T-cell (primary cell): ENCODE measurements at regions not wholly inside any gene's neighbourhood (a gene's known extent, or its start where the extent isn't known, plus 50 kb on each side); places are given as distances from the start of the nearest gene placed in this dataset.

Source experiments
- ATAC-seq, 4 experiments: fragments of 200-7000 bp in 3 of 4; fragments of 150-1000 bp in 1 of 4; cut with Tn5 transposase; replicated peaks in 1 of 4; 1 replicate in 3 of 4; 2 replicates in 1 of 4; pipeline ENCODE4 v1.10.0; 2021; ENCODE audit warnings: moderate library complexity in 3 of 4, mild to moderate bottlenecking in 2 of 4, moderate number of reproducible peaks in 1 of 4
- CTCF ChIA-PET, 2 donors: fragments of 300-600 bp; sonication (Branson Sonifier 250); formaldehyde crosslinking; loops; one replicate each; lab custom pipeline; 2022; ENCODE audit warnings: antibody characterized with exemption in 2 of 2; lab: Charles Lee
- POLR2A ChIA-PET, 2 donors: fragments of 300-600 bp; sonication (Branson Sonifier 250); formaldehyde crosslinking; loops; one replicate each; lab custom pipeline; 2022; ENCODE audit warnings: antibody characterized with exemption in 2 of 2; lab: Charles Lee
- DNase-seq, 35 experiments: peaks; one replicate each; pipeline versions ENCODE4 v3.0.0 to v3.0.0-alpha.2; 2013 to 2023
- H3K27ac ChIP-seq: one replicate; pipeline ENCODE4 v1.5.1; 2013; ENCODE audit warnings: low read length
- H3K27me3 ChIP-seq, 2 experiments: replicated peaks in 1 of 2; 1 replicate in 1 of 2; 2 replicates in 1 of 2; pipeline versions ENCODE4 v1.6.1 to v1.7.0; 2013; ENCODE audit warnings: low read length in 1 of 2, mixed read lengths in 1 of 2; ENCODE audit not compliant: control insufficient read depth in 2 of 2, insufficient read depth in 2 of 2; ENCODE audit errors: extremely low read depth in 1 of 2
- H3K36me3 ChIP-seq, 2 donors: 1 replicate in 1 of 2; 2 replicates in 1 of 2; pipeline versions ENCODE4 v1.6.1 to v1.7.0; 2013; ENCODE audit warnings: low read length in 1 of 2; ENCODE audit not compliant: control insufficient read depth in 2 of 2, insufficient read depth in 1 of 2; ENCODE audit errors: extremely low read depth in 1 of 2
- H3K4me1 ChIP-seq, 2 experiments: 1 replicate in 1 of 2; 2 replicates in 1 of 2; pipeline versions ENCODE4 v1.6.1 to v1.7.0; 2013; ENCODE audit warnings: low read length in 2 of 2, mixed read lengths in 1 of 2; ENCODE audit not compliant: insufficient read depth in 2 of 2, control insufficient read depth in 1 of 2; ENCODE audit errors: extremely low read depth in 1 of 2
- H3K4me3 ChIP-seq, 2 donors: 1 replicate in 1 of 2; 2 replicates in 1 of 2; pipeline versions ENCODE4 v1.5.1 to v1.7.0; 2013; ENCODE audit warnings: mild to moderate bottlenecking in 2 of 2, low read length in 1 of 2, moderate library complexity in 1 of 2; ENCODE audit not compliant: control insufficient read depth in 1 of 2; ENCODE audit errors: extremely low read depth in 1 of 2
- H3K9me3 ChIP-seq: 2 replicates; pipeline ENCODE4 v1.7.0; 2013
- H3K27ac Mint-ChIP-seq, 2 donors: one replicate each; pipeline ENCODE4 v1.8.0; 2020 to 2021; ENCODE audit warnings: mild to moderate bottlenecking in 2 of 2, mixed read lengths in 2 of 2
- H3K27me3 Mint-ChIP-seq, 2 donors: one replicate each; pipeline ENCODE4 v1.8.0; 2021 to 2022; ENCODE audit warnings: mixed read lengths in 2 of 2
- H3K36me3 Mint-ChIP-seq: one replicate; pipeline ENCODE4 v1.8.0; 2021; ENCODE audit warnings: mixed read lengths
- H3K4me1 Mint-ChIP-seq, 3 donors: one replicate each; pipeline ENCODE4 v1.8.0; 2020 to 2022; ENCODE audit warnings: mixed read lengths in 3 of 3, mild to moderate bottlenecking in 1 of 3
- H3K4me3 Mint-ChIP-seq, 3 donors: one replicate each; pipeline ENCODE4 v1.8.0; 2020 to 2022; ENCODE audit warnings: mild to moderate bottlenecking in 3 of 3, mixed read lengths in 3 of 3, moderate library complexity in 3 of 3
- H3K9me3 Mint-ChIP-seq, 3 donors: one replicate each; pipeline ENCODE4 v1.8.0; 2020 to 2022; ENCODE audit warnings: mixed read lengths in 3 of 3
- WGBS: methylation state at CpG from one replicate; pipeline ENCODE4 v1.1.5; 2013; ENCODE audit warnings: missing lambda C conversion rate; ENCODE audit not compliant: insufficient coverage; 5-methylcytosine and 5-hydroxymethylcytosine counted together

GRCh38 chr21:38054334-38054733, 138.1 kb upstream of the KCNJ6 start:
- H3K27ac ChIP-seq: no peak overlapping the region
- no peaks in the 10 kb centered on the region for H3K36me3 Mint-ChIP-seq
- CTCF ChIA-PET: no interaction called here
- H3K27me3 ChIP-seq: peaks cover 0 to 3% of the 10 kb centered on the region in 2 experiments
- DNase-seq (no peak), ATAC-seq (no peak)
- POLR2A ChIA-PET: no interaction called here
- WGBS: no CpG with 5 or more reads among the region's 4 CpGs
- H3K27ac Mint-ChIP-seq: no peak overlapping the region
- H3K9me3 Mint-ChIP-seq: peaks cover 0 to 8% (median 5%) of the 10 kb centered on the region in 3 donors
- H3K27me3 Mint-ChIP-seq: peaks cover 4 to 19% of the 10 kb centered on the region in 2 donors
- H3K36me3 ChIP-seq: no peaks in the 10 kb centered on the region
- no peaks in the 10 kb centered on the region for H3K9me3 ChIP-seq
- H3K4me3 Mint-ChIP-seq: no peak overlapping the region
- H3K4me3 ChIP-seq: no peak overlapping the region
- H3K4me1 ChIP-seq: no peaks in the 10 kb centered on the region
- H3K4me1 Mint-ChIP-seq: no peaks in the 10 kb centered on the region

- no peaks in the 10 kb centered on the region for H3K9me3 ChIP-seq
- peaks cover 4 to 15% of the 10 kb centered on the region in 2 donors for H3K27me3 Mint-ChIP-seq
- no peak for ATAC-seq
- H3K36me3 Mint-ChIP-seq: no peaks in the 10 kb centered on the region
- POLR2A ChIA-PET: no interaction called here
- no peaks in the 10 kb centered on the region for H3K4me1 ChIP-seq
- peaks cover 0 to 11% (median 9%) of the 10 kb centered on the region in 3 donors for H3K9me3 Mint-ChIP-seq
- CTCF ChIA-PET: no interaction called here
- WGBS: no CpG with 5 or more reads among the region's 1 CpG
- H3K4me1 Mint-ChIP-seq: no peaks in the 10 kb centered on the region
- no peak overlapping the region for H3K27ac Mint-ChIP-seq
- no peaks in the 10 kb centered on the region for H3K36me3 ChIP-seq
- H3K4me3 ChIP-seq: no peak overlapping the region
- no peak for DNase-seq
- no peak overlapping the region for H3K4me3 Mint-ChIP-seq
- H3K27me3 ChIP-seq: peaks cover 0 to 3% of the 10 kb centered on the region in 2 experiments
- no peak overlapping the region for H3K27ac ChIP-seq
Observed at GRCh38 chr21:38056481-38056880, 140.2 kb upstream of the KCNJ6 start.

- Histone ChIP-seq H3K4me3 (no peak overlapping the region), H3K27ac (no peak overlapping the region), H3K27me3 (peaks cover 0 to 3% of the 10 kb centered on the region in 2 experiments), H3K9me3 (no peaks in the 10 kb centered on the region), H3K36me3 (no peaks in the 10 kb centered on the region), H3K4me1 (no peaks in the 10 kb centered on the region)
- POLR2A ChIA-PET: no interaction called here
- Mint-ChIP-seq H3K27ac (no peak overlapping the region), H3K9me3 (peaks cover 0 to 11% (median 9%) of the 10 kb centered on the region in 3 donors), H3K27me3 (peaks cover 4 to 15% of the 10 kb centered on the region in 2 donors), H3K4me3 (no peak overlapping the region), H3K36me3 (no peaks in the 10 kb centered on the region), H3K4me1 (no peaks in the 10 kb centered on the region)
- WGBS: 82% methylated on average over 1 of the region's 1 CpG
- ATAC-seq: no peak
- DNase-seq: no peak
- CTCF ChIA-PET: no interaction called here
Observed at GRCh38 chr21:38057626-38058025, 141.4 kb upstream of the KCNJ6 start.

- WGBS: 100% methylated on average over 1 of the region's 1 CpG
- Histone ChIP-seq H3K27ac (no peak overlapping the region), H3K4me1 (no peaks in the 10 kb centered on the region), H3K36me3 (no peaks in the 10 kb centered on the region), H3K4me3 (no peak overlapping the region), H3K9me3 (no peaks in the 10 kb centered on the region), H3K27me3 (peaks cover 0 to 1% of the 10 kb centered on the region in 2 experiments)
- Mint-ChIP-seq H3K27ac (no peak overlapping the region), H3K4me3 (no peak overlapping the region), H3K4me1 (no peaks in the 10 kb centered on the region), H3K36me3 (no peaks in the 10 kb centered on the region), H3K27me3 (peaks cover 4 to 19% of the 10 kb centered on the region in 2 donors), H3K9me3 (peaks cover 0 to 11% (median 9%) of the 10 kb centered on the region in 3 donors)
- ATAC-seq (no peak), DNase-seq (no peak)
- ChIA-PET CTCF (no interaction called here), POLR2A (no interaction called here)
Observed at GRCh38 chr21:38060533-38060932, 144.3 kb upstream of the KCNJ6 start.

GRCh38 chr21:38067086-38067739, 151.0 kb upstream of the KCNJ6 start:
- H3K4me3 ChIP-seq: no peak overlapping the region
- no peak overlapping the region for H3K27ac ChIP-seq
- peaks cover 0 to 4% of the 10 kb centered on the region in 2 experiments for H3K27me3 ChIP-seq
- ATAC-seq (no peak), DNase-seq (no peak)
- Mint-ChIP-seq H3K4me3 (no peak overlapping the region), H3K4me1 (no peaks in the 10 kb centered on the region), H3K27me3 (peaks cover 8 to 31% of the 10 kb centered on the region in 2 donors), H3K36me3 (no peaks in the 10 kb centered on the region), H3K27ac (no peak overlapping the region), H3K9me3 (peaks cover 0 to 4% (median 0%) of the 10 kb centered on the region in 3 donors)
- ChIA-PET POLR2A (no interaction called here), CTCF (no interaction called here)
- no peaks in the 10 kb centered on the region for H3K4me1 ChIP-seq
- H3K36me3 ChIP-seq: no peaks in the 10 kb centered on the region
- no CpG with 5 or more reads among the region's 3 CpGs for WGBS
- H3K9me3 ChIP-seq: no peaks in the 10 kb centered on the region

- POLR2A ChIA-PET: no interaction called here
- WGBS: 100% methylated on average over 1 of the region's 3 CpGs
- no peaks in the 10 kb centered on the region for H3K4me1 ChIP-seq
Observed at GRCh38 chr21:38072489-38072888, 156.2 kb upstream of the KCNJ6 start.

More at GRCh38 chr21:38072489-38072888, 156.2 kb upstream of the KCNJ6 start:
- Mint-ChIP-seq H3K4me1 (no peaks in the 10 kb centered on the region), H3K36me3 (no peaks in the 10 kb centered on the region), H3K27ac (no peak overlapping the region), H3K9me3 (peaks cover 0 to 9% (median 7%) of the 10 kb centered on the region in 3 donors), H3K4me3 (no peak overlapping the region), H3K27me3 (peaks cover 8 to 27% of the 10 kb centered on the region in 2 donors)
- ATAC-seq (no peak), DNase-seq (no peak)
- Histone ChIP-seq H3K27me3 (peaks cover 0 to 4% of the 10 kb centered on the region in 2 experiments), H3K27ac (no peak overlapping the region), H3K36me3 (no peaks in the 10 kb centered on the region), H3K4me3 (no peak overlapping the region), H3K9me3 (no peaks in the 10 kb centered on the region)
- CTCF ChIA-PET: interaction anchor here in 1 of 2 donors (0.6 kb wide), 1 partner anchor 130 kb away, joined by 3 read pairs; no protein-coding TSS in a partner anchor
